ENCODE measurements at regions not wholly inside any gene's neighbourhood (a gene's known extent, or its start where the extent isn't known, plus 50 kb on each side); places are given as distances from the start of the nearest gene placed in this dataset.

DNA sequence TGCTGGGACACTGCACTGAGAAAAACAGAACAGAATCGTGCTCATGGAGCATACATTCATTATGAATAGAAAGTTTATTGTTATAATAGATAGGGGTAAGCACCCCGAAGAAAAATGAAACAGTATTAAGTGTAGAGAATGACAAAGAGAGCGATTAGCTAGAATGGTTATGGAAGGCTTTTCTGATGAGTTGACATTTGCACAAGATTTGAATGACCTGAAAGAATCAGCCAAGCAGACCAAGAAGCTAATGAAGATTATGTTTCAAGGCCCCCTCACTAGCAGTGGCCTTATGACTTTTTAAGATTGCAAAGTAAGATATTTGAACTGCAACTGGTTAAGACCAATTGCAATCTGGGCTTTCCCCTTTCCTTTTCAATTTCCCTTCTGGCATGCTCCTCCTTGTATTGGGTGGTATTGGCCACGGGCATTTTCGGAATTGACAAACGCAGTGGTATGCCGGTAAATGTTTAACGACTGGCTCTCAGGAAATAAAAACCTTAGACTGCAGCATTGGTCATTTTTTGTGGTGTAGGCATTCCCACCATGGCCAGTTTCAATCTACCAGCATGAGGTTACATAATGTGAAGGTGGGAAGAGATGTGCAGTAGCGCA lies 120.0 kb upstream of the CITED2 start:
- DNase-seq: no peak

DNA sequence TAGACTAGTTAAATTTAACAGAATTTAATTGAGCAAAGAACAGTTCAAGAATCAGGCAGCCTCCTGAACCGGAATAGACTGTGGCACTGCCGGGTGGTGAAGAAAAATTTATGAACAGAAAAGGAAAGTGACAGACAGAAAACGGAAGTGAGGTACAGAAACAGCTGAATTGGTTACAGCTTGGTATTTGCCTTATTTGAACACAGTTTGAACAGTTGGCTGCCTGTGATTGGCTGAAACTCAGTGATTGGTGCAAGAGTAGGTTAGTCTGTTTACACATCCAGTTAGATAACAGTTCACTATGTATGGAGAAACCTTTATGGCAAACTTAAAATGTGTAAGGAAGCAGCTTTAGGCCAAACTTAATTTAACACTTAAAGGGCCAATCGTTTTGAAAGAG lies 116.0 kb upstream of the CITED2 start:
- no peak for DNase-seq

DNA sequence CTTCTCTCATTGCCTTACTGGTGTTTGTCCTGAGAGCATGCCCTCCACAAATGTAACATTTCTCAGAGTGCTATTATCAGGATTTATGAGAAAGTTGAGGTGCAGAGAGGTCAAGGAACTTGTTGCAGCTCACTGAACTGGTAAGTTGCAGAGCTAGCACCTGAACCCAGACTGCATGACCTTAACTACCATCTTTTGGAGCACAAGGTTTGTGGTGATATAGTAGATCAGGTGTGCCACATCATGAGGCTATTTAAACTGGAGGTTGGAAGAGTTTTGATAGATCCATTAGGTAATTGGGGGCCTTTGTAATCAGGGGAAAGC lies 112.0 kb upstream of the CITED2 start:
- DNase-seq: no peak

DNA sequence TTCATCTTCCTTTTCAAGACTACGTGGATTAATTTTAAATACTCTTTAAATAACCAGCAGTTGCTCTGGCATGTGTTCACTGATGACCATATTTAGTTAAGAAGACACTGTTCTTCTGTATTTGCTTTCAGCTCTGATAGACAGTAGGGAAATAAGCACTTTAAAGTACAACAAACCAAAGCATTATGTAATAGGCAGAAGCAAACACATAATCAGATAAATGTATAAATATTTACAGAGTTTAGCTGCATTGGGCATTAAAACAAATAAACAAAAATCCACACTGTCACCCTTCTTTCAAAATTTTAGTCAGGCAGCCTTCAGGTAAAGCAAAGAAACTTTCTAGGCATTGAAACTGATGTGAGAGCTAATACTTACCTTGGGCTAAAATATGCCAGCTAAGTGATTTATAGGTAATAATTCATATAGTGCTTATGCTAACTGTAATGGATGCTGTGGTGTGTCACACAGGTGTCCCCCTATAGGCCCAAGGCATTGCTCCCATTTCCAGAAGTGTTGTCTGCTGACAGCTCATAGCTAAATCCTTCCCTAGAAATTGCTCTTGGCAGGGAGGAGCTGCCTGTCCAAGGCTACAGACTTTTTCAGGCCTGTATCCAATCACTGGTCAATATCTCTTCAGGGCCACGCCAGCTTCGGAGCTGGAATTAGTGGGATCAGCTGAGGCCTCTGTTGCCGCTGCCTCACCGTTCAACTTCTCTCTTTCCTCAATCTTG lies 111.5 kb upstream of the CITED2 start:
- DNase-seq: no peak

DNA sequence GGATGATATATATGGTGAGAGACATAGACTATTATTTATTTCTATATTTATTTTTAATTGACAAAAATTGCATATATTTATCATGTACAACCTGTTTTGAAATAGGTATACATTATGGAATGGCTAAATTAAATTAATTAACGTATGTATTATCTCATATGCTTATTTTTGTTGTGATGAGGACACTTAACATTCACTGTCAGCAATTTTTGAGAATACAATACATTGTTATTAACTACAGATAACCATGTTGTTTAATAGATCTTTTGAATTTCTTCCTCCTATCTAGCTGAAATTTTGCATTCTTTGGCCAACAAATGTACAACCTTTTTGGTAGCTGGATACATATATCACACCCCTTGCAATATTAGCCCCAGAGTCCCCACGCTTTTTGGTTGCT lies 110.7 kb upstream of the CITED2 start:
- DNase-seq: no peak

DNA sequence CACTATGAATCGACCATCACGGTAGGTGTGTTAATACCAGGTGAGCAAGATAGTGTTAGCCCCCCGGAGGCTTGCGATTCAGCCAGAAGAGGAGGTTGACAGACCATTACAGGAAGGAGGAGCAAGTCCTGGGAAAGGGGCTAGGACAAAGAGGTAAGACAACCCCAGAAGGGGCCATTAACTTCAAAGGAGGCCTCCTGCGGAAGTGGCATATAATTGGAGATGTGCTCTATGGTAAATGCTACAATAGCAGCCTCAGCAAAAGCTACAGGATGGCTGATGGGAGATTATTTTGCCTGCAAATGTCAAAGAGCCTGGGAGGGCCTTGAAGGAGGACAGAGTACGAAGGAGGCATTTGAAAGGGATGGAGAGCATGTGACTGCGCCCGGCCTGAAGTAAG lies 108.6 kb upstream of the CITED2 start:
- DNase-seq: no peak

DNA sequence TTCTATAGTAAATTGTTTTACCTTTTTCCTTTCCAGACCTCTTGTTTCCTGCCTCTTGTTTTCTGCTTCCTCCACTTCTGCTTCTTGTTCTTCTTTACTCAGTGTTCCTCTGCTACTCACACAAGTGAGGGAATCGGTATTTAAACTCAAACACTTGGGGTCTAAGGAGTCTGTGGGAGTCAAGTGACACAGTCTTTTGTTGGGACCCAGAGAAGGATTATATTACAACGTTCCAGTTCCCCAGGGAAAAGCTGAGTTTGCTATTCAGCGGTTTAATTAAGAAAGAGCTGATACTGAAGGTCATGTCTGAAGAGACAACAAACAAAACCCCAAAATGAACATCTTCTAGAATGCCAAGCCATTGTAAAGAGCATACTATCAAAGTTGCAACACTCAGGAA lies 107.8 kb upstream of the CITED2 start:
- DNase-seq: no peak

DNA sequence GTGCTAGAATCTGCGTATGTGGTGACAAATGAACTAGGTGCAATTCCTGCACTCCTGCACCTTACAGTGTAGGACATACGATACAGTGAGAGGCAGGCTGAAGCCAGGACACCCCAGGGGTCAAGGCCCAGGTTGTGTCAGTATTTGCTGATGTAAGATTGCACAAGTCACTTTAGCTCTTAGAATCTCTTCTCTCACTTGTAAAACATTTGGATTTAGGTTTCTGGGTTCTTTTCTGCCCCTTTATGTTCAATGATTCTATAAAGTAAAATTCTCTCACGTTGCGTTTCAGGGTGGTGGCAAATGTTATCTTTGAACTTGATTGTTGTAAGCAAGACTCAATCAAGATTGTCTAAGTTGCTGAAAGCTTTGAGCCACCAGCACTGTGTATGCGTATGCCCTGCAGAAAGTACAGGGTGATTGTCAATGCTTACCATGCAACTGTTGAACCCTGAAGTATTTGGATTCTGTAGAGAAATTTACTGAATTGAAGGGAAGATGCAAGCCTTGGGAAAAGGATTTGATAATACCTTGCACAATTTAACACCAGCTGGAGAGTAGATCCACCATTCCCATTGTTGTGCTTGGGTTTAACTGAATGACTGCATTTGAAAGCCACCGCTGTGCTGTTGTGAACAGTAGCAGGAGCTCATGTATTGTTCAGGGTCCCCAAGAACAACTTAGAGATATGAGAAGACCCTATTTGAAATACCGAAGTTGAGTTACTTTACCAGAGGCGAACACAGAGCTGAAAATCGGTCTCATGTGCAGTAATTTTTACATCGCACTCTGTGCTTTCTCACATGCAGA lies 106.1 kb upstream of the CITED2 start:
- no peak for DNase-seq

DNA sequence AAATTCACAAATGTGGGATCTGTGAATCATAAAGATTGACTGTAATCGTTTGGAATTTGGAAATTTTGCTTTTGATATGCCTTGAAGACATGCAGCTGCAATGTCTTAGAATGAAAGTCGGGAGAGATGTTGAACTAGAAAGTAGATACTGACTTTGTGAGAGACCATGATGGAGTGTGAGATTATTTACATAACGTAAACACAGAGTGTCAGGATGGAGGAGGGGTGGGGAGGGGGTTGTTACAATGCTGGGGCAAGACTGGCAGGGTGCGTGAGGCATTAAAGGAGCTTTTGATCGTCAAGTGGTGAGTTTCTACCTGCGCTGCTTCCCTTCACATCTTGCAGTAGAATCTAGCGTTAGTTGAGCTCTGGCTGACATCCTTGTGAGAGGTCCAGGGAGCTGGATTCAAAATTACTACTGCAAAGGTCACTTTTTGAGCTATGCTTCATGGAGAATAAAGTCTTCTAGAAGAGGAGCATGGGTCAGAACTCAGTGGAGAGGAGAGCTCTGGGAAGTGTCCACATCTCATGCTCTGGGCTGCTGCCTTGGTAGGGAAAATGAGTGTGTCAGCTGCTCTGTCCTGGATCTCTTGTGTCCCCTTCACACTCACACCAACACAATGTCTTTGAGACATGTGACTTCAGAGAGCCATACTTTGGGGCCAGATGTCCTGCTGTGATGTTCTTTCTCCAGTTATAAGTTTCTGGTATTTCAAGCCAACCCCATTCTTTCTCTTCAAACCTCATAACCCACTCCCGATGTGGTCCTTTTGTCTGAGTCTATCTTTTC lies 105.2 kb upstream of the CITED2 start:
- DNase-seq: no peak

DNA sequence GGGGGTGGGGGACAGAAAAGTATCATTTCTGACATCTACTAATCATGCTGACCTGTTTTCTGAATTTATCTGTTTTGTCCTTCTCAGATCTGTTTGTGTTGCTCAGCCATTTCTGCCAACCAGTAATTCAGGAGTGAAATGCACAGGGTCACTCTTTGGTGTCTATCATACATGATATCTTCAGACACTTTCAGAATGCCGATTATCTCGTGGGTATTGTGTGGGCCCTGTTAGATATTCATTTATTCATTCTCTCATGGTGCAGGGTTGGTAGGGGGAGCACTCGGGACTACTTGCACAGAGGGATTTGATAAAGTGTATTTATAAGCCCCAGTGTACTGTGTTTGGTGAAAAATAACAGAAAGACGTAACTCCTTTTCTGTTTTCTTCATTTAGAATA lies 101.2 kb upstream of the CITED2 start:
- DNase-seq: no peak

DNA sequence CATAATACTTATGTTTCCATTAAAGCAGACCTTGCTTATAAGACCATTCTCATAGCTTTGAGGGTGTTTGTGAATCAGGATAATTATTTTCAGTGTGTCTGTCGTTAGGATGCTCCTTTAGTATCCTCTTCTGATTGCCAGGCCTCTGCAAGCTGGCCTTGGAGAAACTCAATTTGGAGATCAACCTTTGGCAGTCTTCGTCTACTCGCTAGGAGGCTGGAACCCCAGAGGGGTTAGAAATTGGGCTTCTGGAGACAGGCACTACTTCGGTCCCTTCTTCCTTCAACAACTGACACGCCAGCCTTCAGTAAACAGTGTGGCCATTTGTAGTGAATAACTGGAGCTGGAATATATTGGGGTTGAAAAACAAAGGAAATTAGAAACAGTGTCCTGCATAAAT lies 100.8 kb upstream of the CITED2 start:
- DNase-seq: no peak

DNA sequence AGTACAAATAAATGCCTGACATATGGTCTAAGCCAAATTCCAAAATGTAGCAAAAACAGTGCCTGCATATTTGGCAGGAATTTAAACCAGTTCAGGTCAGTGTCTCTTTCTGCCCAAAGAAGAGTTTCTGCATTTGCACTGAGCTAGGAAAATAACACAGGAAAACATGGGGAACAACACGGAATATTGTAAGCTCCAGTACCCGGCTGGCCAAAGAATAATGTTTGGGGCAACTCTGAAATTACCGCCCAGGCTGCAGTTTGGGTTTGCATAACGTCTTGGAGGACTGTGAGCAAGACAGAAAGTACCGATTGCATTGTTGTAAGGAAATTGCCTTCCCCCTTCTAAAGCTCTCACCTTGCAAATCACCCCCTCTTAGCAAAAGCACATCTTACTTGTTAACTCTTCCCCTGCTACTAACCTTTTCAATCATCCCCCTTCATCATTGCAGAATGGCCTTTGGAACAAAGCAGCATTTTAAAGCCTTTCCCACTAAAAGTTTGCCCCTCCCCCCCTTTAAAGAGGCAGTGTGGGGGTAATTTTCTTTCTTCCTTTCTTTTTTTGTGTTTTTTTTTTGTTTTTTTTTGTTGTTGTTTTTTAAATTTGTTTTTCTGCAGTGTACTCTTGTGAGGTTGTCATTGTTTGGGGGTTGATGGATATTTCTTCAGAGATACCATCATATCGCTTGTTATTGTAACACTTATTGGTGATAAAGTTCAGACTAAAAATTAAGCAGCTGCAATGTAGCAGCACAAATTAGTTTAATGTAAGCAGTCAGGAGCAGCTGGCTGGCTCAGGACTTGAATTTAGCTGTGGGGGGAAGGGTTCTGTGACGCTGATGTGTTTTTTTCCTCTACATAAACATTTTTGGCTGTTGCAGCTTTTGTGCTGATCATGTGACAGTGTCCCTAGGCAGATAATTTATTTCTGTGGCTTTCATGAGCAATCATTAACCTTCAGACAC lies 100.0 kb upstream of the CITED2 start:
- no peak for DNase-seq

DNA sequence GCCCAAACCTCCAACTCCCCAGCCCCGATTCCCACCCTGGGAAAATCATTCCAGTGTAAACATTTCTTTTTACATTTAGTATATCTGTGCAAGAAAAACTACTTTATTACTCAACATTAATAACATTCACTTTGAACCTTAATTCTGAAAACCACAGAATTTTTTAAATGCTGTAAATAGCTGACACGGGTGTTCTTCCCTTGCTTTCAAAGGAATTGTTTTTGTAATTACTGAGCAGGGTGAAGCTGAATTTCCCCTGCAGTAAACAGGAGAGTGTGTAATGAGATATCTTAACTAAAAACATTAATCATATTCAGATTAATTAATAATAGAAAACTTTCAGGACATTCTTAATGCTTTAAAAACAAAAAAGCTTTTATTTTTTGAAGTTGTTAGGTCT lies 99.3 kb upstream of the CITED2 start:
- no peak for DNase-seq

DNA sequence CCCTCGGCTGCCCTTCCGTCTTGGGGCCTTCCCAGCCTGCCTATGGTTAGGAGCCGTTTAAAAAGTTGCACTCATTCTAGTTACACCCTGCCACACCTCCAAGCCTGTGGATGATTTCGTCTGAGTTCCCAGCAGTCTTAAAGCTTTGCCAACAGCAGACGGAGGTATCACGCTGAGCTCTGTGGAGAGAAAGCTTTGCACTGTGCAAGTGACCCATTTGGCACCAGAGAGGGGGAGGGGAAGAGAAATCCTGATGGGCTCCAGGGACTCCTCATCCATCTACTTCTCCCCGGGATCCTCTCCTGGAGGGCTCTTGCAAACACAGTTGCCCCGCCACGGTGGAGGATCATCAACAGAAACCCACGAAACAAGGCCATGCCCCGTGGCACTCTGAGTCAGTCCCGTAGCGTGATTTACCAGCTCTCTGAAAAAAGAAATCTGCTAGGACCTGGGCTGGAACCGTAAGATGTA lies 98.8 kb upstream of the CITED2 start:
- no peak for DNase-seq

DNA sequence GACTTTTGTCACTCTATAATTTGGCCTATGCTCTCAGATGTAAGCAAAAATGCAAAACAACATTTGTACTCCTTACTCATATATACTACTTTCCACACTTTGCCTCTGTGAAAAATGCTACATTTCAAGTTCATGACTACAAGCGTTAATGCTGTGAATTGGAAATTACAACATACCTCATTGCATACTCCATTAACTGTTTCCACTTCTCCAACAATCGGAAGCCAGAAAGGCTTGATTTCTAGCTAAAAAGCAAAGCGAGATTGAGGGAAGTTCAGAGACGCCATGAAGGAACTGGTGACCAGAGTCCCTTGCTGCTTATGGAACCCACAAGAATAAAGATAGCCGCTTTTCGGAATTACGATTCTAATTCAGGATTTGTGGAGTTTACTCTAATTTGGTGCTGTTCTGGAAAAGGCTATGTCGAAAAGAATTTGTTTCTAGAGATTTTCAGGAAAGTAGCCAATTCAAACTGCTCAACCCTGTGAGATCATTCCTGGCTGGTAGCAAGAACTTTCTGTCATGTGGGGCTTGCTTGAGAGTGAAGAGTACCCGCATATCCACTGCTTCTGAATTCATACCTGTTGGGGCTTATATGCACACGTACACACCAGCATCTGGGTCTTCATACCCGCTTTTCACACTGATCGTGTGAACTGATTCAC lies 98.0 kb upstream of the CITED2 start:
- no peak for DNase-seq

DNA sequence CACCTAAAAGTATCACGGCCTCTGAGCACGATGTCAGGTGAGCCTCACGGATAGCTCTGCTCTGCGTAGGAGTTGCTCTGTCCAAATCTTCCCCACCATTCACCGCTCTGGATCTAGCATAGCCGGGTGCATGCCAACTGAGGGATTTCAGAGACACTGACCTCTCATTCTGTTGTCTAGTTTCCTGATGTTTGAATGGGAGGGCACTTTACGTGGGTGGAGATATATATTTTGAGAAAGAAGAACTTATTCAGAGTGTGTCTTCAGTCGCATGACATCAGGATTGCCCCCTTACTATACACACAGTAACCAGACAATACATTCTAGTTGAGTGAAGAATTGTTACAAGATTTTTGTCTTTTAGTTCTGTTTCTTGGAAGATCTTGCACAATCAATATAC lies 96.5 kb upstream of the CITED2 start:
- DNase-seq: no peak

DNA sequence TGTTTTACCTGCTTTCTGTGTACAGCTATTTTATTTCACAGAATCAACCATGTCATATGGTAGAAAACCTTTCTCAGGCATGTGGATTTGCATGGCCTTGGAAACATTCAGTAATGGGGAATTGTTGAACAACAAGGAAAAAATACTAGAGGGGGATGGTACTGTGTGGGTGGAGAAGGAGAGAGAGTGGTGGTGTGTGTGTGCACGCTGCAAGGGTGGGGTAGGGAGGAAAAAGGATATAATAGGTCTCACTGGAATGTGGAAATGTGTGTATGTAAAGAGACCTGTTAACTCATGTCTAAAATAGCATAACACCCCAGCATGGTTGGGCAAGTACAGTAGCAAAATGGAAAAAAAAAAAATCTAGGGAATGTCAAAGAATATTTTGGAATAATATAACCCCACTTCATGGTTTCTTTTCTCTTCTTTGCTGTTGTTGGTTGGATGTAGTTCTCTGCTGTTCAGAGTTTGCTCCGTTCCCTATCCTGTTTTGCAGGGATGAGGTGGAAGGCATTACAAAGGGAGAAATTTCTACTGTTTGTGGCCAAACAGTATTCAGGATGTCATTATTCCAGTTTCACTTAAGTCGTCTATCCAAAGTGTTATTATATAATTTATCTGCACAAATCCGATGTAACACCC lies 93.9 kb upstream of the CITED2 start:
- DNase-seq: no peak

DNA sequence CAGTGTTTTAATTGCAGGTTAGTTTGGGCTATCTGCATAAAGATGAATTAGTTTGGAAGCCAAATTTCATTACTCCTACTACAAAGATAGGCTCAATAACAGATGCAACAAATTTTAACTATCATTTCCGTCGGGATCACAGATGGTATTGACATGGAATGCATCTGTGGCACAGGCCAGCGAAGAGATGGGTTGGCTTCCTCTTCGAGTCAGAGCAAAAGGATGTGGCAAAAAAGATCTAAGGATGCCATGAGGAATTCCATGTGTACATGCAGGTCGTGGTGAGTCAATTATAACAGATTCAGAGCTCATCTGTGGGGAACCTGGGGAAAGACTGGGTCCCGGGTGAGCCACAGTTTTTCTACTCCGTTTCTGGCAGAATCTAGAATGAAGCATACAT lies 83.0 kb upstream of the CITED2 start:
- DNase-seq: no peak

DNA sequence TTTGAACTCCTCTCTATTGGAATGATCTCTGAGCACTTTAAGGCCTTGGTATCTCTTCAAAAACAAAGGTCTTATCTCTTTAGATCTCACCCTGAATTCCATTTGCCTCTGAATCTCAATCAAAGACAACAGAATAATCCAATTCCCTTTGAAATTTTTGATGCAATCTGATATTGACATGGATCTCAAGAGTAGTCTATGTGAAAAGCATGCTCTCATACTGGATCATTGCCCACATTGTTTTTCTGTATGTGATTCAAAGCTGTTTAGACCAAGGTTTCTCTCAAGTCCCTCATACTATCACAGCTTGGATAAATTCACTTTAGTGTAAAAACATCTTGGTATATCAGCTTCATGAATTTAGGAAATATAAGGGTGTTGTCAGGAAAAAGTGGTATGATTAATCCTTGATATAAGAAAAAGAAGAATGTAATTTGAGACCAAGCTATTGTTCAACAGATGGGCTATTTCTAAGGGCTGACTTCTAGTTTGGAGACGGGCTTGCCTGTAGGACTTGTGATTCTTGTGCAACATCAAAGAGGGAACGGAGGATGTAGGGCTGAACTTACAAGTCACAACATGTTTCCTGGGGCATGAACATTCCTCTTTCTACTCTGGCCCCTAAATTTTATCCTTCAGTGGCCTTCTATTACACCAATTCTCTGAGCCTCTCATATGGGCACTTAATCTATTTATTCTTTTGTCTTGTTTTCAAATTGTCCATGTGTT lies 77.9 kb upstream of the CITED2 start:
- DNase-seq: no peak

DNA sequence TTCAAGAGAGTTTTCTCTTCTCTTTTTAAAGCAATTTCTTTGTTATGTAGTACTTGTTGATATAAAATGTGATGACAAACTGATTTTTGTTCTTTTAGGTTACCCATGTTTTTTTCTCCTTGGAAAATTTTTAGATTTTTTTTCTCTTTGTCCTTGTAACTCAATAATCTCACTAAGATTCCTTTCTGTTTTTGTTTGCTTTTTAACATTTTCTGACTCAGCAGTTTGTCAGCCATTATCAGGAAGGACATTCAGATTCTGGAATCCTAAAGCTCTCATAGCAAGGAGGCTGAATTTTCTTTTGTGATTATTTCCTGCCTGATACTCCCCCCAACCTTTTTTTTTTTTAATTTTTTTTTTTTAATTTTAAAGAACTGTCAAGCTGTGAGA lies 75.2 kb upstream of the CITED2 start:
- DNase-seq: no peak
